Astrocyte of the spinal cord (primary cell): ENCODE measurements at regions not wholly inside any gene's neighbourhood (a gene's known extent, or its start where the extent isn't known, plus 50 kb on each side); places are given as distances from the start of the nearest gene placed in this dataset.

Experiments
- DNase-seq: peaks from one replicate; pipeline ENCODE4 v3.0.0; 2011; ENCODE audit warnings: low read depth, low spot score
- H3K4me3 ChIP-seq: 2 replicates; pipeline ENCODE4 v1.5.1; 2011; ENCODE audit warnings: low read depth, mild to moderate bottlenecking, low read length, moderate library complexity
- in situ Hi-C: cut with HindIII; loops from 2 replicates; pipeline ENCODE4 v1.10.0; 2017; ENCODE audit warnings: low sequenced_read_pairs
- TF ChIP-seq, protein P1 (sequence below): IDR thresholded peaks from 2 replicates; pipeline ENCODE4 v1.5.1; 2012; ENCODE audit warnings: low read depth, mild to moderate bottlenecking, low read length, inconsistent platforms

DNA sequence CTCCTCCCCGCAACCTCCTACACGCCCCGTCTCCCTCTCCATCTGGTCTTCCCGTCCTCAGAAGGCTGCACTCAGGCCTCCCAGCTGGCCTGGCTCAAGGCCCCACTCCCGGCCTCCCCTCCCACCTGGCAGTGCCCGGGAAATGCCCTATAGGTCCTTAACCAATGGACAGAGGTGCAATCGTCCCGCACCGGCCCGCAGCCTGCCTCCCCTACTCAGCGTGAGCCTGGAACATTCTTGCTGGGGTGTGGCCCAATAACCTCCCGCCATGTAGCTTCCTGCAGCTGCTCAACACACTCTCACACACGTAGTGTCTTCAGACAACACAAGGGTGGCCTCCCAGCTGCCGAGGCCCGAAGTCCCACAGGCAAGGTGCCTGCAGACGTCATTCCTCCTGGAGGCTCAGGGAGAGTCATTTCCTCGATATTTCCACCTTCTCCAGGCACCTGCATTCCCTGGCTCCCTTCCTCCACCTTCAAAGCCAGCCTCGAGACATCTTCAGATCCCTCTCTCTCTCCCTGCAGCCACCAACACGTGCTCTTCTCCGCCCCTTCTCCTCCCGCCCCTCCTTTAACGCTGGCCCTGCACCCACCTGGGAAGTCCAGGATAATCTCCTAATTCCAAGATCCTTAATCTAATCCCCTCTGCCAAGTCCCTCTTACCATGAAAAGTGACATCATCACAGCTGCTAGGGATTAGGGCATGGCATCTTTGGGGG lies 56.2 kb downstream of the ADRA2C start:
- in situ Hi-C loops: no loop called here
- no peak overlapping the region for H3K4me3 ChIP-seq
- peak; percentile 2 for DNase-seq
- TF ChIP-seq, protein P1, sequence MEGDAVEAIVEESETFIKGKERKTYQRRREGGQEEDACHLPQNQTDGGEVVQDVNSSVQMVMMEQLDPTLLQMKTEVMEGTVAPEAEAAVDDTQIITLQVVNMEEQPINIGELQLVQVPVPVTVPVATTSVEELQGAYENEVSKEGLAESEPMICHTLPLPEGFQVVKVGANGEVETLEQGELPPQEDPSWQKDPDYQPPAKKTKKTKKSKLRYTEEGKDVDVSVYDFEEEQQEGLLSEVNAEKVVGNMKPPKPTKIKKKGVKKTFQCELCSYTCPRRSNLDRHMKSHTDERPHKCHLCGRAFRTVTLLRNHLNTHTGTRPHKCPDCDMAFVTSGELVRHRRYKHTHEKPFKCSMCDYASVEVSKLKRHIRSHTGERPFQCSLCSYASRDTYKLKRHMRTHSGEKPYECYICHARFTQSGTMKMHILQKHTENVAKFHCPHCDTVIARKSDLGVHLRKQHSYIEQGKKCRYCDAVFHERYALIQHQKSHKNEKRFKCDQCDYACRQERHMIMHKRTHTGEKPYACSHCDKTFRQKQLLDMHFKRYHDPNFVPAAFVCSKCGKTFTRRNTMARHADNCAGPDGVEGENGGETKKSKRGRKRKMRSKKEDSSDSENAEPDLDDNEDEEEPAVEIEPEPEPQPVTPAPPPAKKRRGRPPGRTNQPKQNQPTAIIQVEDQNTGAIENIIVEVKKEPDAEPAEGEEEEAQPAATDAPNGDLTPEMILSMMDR: no peak

GRCh38 chr4:3823496-3824341 lies 57.5 kb downstream of the ADRA2C start:
- no peak overlapping the region for H3K4me3 ChIP-seq
- no peak for DNase-seq
- TF ChIP-seq, protein P1: no peak
- in situ Hi-C loops: no loop called here

DNA sequence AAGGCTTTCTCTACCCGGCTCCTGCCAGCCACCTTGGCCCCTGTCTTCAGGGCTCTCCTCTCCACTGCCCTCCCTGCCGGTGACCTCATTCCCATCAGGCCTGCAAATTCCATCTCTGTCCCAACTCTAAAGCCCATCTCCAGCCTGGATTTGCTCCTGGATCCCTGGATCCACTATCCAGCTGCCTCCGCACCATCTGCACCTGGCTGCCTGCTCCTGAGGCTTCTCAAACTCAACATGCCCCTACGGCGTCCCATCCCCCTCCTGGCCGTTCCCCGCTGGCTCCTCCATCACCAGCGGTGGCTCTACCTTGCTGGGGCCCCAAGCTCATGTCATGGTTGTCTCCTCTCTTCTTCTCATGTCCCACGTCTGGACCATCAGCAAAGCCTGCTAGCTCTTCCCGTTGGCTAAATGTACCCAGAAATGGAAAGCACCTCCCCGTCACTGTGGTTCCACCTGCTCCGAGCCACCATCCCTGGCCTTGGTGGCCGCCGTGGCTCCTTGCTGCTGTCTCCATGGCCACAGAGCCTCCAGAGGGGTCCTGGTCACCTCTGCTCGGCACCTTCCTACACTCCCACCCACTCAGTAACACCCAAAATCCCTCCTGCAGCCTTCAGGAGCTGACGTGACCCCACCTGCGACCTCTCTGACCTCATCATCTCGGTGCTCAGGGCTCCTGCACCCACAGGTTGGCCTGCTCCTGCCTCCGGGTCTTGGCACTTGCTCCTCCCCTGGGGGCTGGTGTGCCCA lies 58.5 kb downstream of the ADRA2C start:
- H3K4me3 ChIP-seq: no peak overlapping the region
- in situ Hi-C loops: no loop called here
- TF ChIP-seq, protein P1: no peak
- no peak for DNase-seq

GRCh38 chr4:3825530-3825929 lies 59.3 kb downstream of the ADRA2C start:
- DNase-seq: no peak
- TF ChIP-seq, protein P1: no peak
- in situ Hi-C loops: no loop called here
- H3K4me3 ChIP-seq: no peak overlapping the region

- TF ChIP-seq, protein P1: no peak
- in situ Hi-C loops: no loop called here
- H3K4me3 ChIP-seq: no peak overlapping the region
- DNase-seq: no peak
Measured at GRCh38 chr4:3826247-3827172, 60.3 kb downstream of the ADRA2C start.
